HG02884 (cell line): ENCODE measurements at regions not wholly inside any gene's neighbourhood (a gene's known extent, or its start where the extent isn't known, plus 50 kb on each side); places are given as distances from the start of the nearest gene placed in this dataset.
A peak's percentile ranks its signal among the peaks of the same experiment; 100 is the strongest.

ENCODE experiments used
- ATAC-seq: cut with Tn5 transposase; IDR thresholded peaks from one replicate; pipeline ENCODE4 v1.9.1; 2021; ENCODE audit warnings: mild to moderate bottlenecking, moderate library complexity; ENCODE audit not compliant: unreplicated experiment

GRCh38 chr1:118366286-118366685 lies 181.3 kb upstream of the SPAG17 start:
- ATAC-seq = no peak

DNA sequence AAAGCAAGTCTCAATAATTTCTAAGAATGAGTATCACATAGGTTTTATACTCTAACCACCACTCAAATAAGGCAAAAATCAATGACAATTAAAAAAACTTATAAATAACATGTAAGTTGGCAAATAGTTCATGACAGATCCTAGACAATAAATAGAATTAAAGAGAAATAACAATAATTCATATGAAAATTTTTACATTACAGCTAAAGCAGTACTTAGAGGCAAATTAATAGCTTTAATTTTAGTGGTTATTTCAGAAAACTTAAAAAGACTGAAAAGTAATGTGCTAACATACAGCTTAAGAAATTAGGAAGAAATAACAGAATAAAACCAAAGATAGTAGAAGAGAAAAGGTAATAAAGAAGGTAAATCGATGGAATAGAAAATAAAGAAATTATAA lies 179.9 kb upstream of the SPAG17 start:
- no peak for ATAC-seq

GRCh38 chr1:118363396-118363795 lies 178.4 kb upstream of the SPAG17 start:
- ATAC-seq = no peak

DNA sequence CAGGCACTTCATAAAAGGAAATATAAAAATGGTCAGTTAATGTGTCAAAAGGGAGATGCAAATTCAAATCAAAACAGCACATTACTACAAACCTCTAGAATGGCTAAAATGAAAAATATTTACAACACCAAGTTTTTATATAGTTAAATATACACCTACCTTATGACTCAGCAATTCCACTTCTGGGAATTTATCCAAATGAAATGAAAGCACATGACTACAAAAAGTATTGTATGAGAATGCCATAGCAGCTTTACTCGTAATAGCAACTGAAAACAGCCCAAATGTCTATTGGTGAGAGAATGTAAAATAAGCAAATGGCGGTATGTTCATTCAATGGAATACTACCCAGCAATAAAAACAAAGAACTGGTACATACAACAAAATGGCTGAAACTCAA lies 175.8 kb upstream of the SPAG17 start:
- no peak for ATAC-seq

DNA sequence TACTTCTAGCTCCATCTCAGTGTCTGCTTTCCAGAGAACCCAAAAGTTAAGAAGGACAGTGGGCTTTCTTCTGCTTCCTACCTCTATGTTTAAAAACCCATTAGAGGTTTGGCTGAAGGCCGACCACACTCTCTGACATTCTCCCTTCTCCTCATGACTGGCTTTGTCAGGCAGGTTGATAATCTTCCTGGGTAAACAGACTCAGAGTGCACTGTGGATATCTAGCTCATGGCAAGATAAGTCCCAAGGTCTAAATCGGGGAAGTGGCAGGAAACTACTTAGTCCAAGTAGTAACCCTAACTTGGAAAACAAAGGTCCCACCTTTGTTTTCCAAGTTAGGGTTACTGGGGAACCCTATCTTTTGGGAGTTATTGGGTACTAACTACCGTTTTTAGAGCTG lies 161.9 kb upstream of the SPAG17 start:
- no peak for ATAC-seq

GRCh38 chr1:118340928-118341910 lies 156.2 kb upstream of the SPAG17 start:
- ATAC-seq = no peak

GRCh38 chr1:118339400-118340124 lies 154.5 kb upstream of the SPAG17 start:
- ATAC-seq = no peak

- ATAC-seq = no peak
Observed at GRCh38 chr1:118338936-118339335, 153.9 kb upstream of the SPAG17 start.

DNA sequence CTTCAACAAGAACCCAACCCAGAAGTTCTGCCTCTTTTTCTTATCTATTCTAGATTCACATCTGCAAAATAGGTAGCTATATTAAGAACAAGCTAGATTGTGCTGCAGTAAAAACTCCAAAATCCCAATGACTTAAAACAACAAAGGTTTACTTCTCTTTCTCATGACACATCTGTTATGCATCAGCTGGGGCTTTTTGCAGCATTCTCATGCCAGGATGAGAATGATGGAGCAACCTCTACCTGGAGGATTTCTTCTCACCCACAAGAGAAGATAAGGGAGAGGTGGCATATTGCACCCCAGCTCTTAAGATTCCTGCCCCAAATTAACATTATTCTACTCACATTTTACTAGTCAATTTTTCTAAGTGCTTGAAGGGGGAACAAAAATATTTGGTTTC lies 152.3 kb upstream of the SPAG17 start:
- ATAC-seq = no peak

DNA sequence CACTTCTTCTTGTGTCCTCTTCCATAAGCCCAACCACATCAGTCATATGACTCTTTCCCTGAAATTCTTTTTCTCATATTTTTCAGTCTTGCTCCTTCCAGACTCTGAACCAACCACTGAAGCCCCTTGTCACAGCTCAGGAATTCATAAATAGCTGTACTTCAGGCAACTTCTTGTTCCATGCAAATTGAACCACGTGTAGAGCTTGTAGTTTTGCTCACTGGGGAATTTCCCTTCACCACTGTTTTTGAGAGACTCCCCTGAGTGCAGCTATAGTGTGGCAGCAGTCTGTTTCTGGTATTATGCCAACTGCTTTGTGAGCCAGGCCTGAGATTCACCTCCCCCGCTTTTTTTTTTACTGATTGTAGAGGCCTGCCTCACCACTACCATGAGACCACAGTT lies 150.3 kb upstream of the SPAG17 start:
- peak; percentile 97 for ATAC-seq

DNA sequence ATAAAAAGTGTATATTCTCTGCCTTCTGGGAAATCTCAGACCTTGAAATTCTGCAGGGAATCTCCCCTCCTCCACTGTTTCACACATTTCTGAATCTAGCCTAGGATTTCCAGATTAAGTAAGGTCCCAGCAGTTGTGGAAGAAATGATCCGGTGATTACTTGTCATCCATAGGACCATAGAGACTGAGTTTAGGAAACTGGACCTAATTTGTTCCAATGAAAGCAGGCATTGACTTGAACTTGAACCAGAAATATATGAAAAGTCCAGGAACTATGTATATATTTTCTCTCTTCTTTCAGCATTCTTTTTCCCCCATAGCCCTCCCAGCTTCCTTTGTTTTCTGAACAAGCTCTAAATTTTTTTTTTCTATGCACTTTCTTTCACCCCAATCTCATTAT lies 149.5 kb upstream of the SPAG17 start:
- ATAC-seq = no peak

GRCh38 chr1:118333601-118334210 lies 148.7 kb upstream of the SPAG17 start:
- no peak for ATAC-seq

DNA sequence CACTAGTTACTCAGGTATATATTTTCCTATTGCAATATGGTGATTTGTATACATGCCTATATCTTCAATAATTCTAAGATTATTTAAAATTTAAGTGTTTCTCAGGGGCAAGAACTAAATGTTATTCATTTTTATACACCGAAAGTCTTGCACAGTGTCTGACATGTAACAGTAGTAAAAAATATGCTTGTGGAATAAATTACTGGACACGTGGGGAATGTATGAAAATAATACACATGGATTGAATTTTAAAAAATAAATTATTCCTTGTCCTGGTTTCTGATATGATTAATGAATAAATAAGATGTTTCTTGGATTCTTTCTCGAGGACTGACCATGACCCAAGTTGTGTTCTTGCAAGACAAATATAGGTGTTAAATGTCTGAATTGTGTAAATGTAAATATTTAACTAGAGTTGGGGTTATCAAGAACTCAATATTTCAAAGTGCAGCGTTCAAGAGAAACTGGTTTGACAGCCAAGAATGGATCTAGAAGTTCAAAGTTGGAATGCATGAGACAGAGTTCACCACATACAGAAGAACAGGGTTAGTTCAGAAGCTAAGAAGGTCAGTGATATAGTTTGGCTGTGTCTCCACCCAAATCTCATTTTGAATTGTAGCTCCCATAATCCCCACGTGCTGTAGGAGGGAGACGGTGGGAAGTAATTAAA lies 142.1 kb upstream of the SPAG17 start:
- ATAC-seq = no peak

GRCh38 chr1:118325550-118326225 lies 140.7 kb upstream of the SPAG17 start:
- no peak for ATAC-seq

DNA sequence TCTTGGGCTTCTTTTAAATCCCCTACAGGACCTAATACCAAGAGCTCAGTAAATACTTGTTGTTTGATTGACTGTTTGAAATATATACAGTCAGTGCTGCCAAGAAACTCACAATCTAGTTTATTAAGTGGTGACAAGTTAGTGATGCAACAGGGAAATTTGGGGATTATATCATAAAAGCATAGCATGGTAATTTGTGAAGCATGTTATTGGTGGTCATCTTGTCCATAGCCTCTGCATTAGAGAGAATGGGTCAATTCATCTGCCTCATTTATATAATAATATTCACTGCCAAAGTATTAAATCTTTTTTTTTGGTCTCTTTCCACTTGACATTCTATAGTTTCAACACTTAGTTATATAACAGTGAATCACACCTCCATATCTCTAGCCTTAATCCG lies 138.2 kb upstream of the SPAG17 start:
- ATAC-seq = no peak

DNA sequence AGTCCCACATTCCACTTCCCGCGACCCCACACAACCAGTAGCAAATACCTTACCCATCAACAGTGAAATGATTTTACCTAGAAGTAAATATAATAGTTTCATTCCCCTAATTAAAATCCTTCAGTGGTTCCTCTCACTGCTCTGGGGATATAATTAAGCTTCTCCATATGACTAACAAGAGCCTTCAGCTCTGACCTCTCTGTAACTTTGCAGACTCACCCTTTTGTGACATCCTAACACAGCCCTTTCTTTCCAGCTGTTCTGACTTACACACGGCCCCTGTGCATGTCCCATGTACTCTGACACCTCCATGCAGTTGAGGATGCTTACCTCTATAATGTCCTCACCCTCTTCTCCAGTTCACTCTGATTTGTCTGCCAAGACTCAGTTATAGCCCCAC lies 137.3 kb upstream of the SPAG17 start:
- no peak for ATAC-seq

GRCh38 chr1:118321840-118322239 lies 136.8 kb upstream of the SPAG17 start:
- no peak for ATAC-seq

DNA sequence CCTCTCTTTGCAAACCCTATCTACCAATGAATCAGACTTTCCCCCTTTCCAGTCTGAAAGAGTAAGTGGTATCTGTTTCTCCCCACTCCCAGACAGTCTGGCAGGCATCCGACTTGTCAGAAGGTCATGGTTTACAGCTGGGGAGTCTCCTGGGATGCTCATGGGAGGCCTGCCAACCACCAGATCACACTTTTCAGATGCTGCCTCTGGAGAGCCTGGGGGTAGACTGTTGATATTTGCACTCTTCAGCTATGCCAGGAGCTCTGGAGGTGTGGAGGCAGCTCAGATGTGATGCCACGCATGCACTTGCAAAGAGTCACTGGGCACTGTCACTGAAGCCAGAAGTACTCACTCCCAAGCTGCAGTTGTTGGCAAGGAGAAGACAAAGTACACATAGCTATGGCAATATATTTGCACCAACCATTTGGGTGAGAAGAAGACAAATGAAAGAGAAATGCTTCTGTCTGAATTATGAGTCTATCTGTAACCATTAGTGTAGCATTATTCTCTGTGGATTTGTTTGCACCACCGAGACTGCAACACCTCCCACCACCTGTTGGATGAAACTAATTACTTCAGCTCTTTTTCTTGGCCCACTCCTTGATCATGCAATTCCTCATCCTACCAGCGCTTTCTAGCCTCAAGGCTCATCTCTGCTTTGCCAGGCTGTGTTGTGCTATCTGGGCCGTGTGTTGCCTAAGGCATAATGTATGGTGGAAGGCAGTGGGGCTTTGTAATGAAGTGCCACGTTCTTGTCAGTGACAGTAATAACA lies 133.0 kb upstream of the SPAG17 start:
- ATAC-seq = no peak

GRCh38 chr1:118306851-118307250 lies 121.8 kb upstream of the SPAG17 start:
- no peak for ATAC-seq
